ENCODE measurements at regions not wholly inside any gene's neighbourhood (a gene's known extent, or its start where the extent isn't known, plus 50 kb on each side); places are given as distances from the start of the nearest gene placed in this dataset.

DNA sequence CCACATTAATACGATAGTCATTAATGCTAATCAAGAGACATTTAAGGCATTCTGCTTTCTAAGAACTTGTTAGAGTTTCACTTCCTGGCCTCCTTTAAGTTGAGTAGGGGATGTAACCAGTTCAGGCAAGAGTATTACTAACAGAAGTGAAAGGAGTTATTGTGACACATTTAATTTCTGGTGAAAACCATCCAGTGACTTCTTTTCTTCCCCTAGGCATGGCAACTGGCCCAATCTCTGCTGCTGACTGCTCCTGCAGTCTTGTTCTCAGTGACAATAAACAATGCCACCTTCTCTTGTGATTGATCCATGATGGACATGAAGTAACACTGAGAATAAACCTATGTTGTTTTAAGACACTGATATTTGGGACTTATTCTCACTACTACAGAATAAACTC, 130.9 kb upstream of the DEFB112 start:
- no peak overlapping the region for H2BK5ac ChIP-seq (ENCODE audit: low read depth, low read length, poor library complexity, severe bottlenecking)
- H2BK20ac ChIP-seq (ENCODE audit: low read depth, low read length), result no peak overlapping the region
- H3K79me1 ChIP-seq (ENCODE audit: low read depth in 1 of 2, low read length in 2 of 2), result no peaks in the 10 kb centered on the region
- H4K8ac ChIP-seq (ENCODE audit: low read depth in 2 of 2, low read length in 2 of 2), result no peak overlapping the region
- intact Hi-C loops (cut with micrococcal nuclease), result no loop called here
- no peak overlapping the region for H3K27ac ChIP-seq (ENCODE audit: insufficient read depth, low read length)
- H3K4me1 ChIP-seq (ENCODE audit: control insufficient read depth, insufficient read depth, low read length), result no peaks in the 10 kb centered on the region
- H3K36me3 ChIP-seq (ENCODE audit: control insufficient read depth, insufficient read depth, low read length), result no peaks in the 10 kb centered on the region
- no peaks in the 10 kb centered on the region for H4K20me1 ChIP-seq (ENCODE audit: insufficient read depth, low read length)
- H3K18ac ChIP-seq (ENCODE audit: low read depth, low read length), result no peak overlapping the region
- no peak overlapping the region for H3K14ac ChIP-seq (replicated peaks; ENCODE audit: low read depth, low read length)
- POLR2A ChIA-PET (ENCODE audit: unreplicated experiment), result no interaction called here
- no peak overlapping the region for H2AK9ac ChIP-seq (replicated peaks; ENCODE audit: low read depth, low read length, poor library complexity)
- no peak overlapping the region for H3K56ac ChIP-seq (ENCODE audit: extremely low read depth, insufficient read depth, low read length)
- no peaks in the 10 kb centered on the region for H3K9me1 ChIP-seq (ENCODE audit: insufficient read depth, low read length)
- CTCF ChIA-PET, result no interaction called here
- no peak overlapping the region for H3K4ac ChIP-seq (ENCODE audit: low read depth, low read length)
- TF ChIP-seq FOS (IDR thresholded peaks at IDR 0.05; ENCODE audit: low read depth, low read length) (no peak), MAFK (IDR thresholded peaks at IDR 0.05; ENCODE audit: low read depth, low read length) (no peak), MAZ (IDR thresholded peaks at IDR 0.05; ENCODE audit: borderline replicate concordance, low read depth, low read length) (no peak)
- H3K9me3 ChIP-seq (ENCODE audit: control insufficient read depth, insufficient read depth, low read length), result no peaks in the 10 kb centered on the region
- no peak overlapping the region for H3K4me2 ChIP-seq (ENCODE audit: low read depth, low read length)
- BruUV-seq (replicated peaks), result no TSS peak
- H2BK120ac ChIP-seq (ENCODE audit: low read depth, low read length), result no peak overlapping the region
- H2AK5ac ChIP-seq (ENCODE audit: low read depth, low read length), result no peak overlapping the region
- H3K23ac ChIP-seq (ENCODE audit: low read depth, low read length), result no peak overlapping the region
- no peak overlapping the region for H4K5ac ChIP-seq (ENCODE audit: low read depth, low read length)
- H3K4me3 ChIP-seq (ENCODE audit: insufficient read depth, low read depth, low read length), result no peak overlapping the region
- in situ Hi-C loops (cut with MboI; ENCODE audit: low sequenced_read_pairs), result no loop called here
- H3K9ac ChIP-seq (ENCODE audit: low read depth, low read length), result no peak overlapping the region
- ATAC-seq (ENCODE audit: low read depth) (no peak), DNase-seq (no peak)
- no peak overlapping the region for H2BK15ac ChIP-seq (ENCODE audit: low read depth, low read length)
- no peaks in the 10 kb centered on the region for H3K27me3 ChIP-seq (ENCODE audit: control insufficient read depth, insufficient read depth, low read length)
- dilution Hi-C loops (cut with HindIII; ENCODE audit: low sequenced_read_pairs, unreplicated experiment), result no loop called here
- H2AFZ ChIP-seq (replicated peaks; ENCODE audit: low read length, poor library complexity), result no peak overlapping the region
- WGBS, 2 experiments (ENCODE audit: extremely low coverage in 2 of 2, insufficient read length in 1 of 2), result no CpG with 5 or more reads among the region's 1 CpG
- H4K91ac ChIP-seq (ENCODE audit: insufficient read depth, low read depth, low read length), result no peak overlapping the region
